HG02938 (cell line): ENCODE measurements at regions not wholly inside any gene's neighbourhood (a gene's known extent, or its start where the extent isn't known, plus 50 kb on each side); places are given as distances from the start of the nearest gene placed in this dataset.

Experiments
- ATAC-seq: cut with Tn5 transposase; IDR thresholded peaks from one replicate; pipeline ENCODE4 v1.9.1; 2021; ENCODE audit warnings: mild to moderate bottlenecking, moderate library complexity; ENCODE audit not compliant: unreplicated experiment

DNA sequence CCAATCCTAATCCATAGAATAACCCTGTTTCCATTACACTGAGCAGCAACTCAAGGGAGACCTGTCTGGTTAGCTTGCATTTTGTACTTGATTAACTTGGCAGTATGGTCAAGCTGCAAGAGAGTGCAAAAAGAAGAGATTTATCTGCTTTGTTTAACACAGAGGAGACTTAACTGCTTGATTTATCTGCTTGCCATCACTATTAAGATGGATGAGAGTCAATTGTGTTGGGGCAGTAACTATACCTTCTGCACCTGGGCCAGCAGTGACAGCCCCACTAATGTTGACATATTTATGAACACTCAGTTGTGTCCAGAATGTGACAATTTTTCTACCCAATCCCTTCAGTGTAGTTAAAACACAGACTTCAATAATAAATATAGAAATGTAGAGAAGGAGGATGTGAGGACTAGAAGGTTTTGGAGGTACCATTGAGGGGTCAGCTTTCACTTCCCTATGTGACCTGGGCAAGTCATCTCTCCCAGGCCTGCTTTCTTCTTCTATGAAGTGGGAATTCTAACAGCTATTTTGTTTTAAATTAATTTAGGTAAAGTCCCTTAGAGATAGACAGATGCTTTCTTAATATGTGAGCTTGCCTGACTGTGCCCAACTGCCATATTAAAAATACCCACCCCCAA, 159.1 kb upstream of the KCNK2 start:
- ATAC-seq, result no peak

GRCh38 chr1:214927796-214928195, 154.7 kb upstream of the KCNK2 start:
- no peak for ATAC-seq

GRCh38 chr1:214928574-214928973, 154.0 kb upstream of the KCNK2 start:
- no peak for ATAC-seq

DNA sequence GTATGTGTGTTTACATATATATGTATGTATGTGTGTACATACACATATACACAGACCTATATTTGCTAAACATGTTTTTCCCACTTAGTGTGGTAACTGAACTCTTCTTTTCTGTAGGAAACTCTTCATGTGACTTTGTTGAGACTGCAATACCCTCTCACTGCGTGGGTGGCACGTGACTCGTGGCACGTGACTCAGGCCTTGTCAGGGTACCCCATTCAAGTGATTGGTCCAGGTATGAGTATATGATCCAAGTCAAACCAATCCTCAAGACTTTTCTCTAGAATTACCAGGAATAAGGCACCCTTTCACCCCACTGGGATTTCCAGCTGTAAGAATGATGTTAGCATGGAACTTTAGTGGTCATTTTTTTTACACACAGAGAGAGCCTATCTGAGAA, 149.2 kb upstream of the KCNK2 start:
- ATAC-seq, result no peak

DNA sequence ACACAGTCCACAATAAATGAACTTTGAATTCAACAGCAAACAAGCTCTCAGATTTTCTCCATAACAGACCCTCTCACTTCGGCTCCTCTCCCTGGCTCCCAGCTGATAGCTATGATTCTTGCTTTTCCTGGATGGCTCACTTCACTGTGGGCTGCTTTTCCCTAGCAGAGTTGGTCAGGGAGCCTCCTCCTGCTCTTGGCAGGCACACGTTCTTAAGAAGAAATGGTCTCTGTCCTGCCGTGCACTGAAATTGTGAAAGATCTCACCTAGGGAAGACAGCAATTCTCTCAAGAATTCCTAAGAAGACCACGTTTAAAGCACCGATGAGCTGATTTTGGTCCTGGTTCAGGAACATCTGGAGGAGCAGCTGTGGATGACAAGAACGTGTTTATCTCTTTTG, 148.5 kb upstream of the KCNK2 start:
- no peak for ATAC-seq

DNA sequence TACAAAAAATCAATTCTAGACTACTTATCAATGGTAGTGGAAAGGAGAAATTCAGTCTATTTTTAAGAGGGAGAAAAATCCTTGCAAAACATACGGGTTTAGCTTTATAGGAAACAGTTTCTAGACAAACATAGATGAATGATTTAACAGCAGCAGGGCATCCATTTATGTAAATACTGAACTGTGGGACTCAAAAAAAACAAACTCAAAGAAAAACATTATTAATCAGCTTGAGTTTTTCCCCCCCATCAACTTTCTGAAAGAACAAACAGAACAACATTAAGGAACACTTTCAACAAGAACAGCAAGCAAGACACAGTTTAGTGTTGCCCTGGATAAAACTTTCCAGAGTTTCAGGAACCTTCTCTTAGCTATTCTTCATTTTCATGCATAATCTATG, 147.3 kb upstream of the KCNK2 start:
- no peak for ATAC-seq

- ATAC-seq, result no peak
These were observed 143.4 kb upstream of the KCNK2 start for GRCh38 chr1:214939180-214939579.

GRCh38 chr1:214941061-214941460, 141.5 kb upstream of the KCNK2 start:
- no peak for ATAC-seq

DNA sequence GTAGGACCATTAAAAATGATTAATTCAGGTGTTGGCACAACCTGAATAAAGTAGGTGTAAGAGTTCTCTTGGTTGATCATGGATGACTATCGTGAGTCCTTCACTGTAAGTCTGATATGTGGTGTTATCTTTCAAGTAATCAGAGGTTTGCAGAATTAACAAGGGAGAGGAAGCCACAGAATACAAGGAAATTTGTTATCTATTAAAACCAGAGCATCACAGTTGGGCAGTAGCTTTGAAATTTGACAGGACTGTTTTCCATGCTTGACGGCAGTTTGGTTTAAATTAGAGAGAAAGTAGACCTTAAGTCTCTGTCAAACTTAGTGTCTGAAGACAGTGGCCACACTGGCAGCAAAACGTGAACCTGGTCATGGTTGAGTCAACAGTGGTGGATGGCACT, 139.5 kb upstream of the KCNK2 start:
- ATAC-seq, result no peak

GRCh38 chr1:214946615-214947014, 135.9 kb upstream of the KCNK2 start:
- ATAC-seq, result no peak

GRCh38 chr1:214952648-214953047, 129.9 kb upstream of the KCNK2 start:
- no peak for ATAC-seq

DNA sequence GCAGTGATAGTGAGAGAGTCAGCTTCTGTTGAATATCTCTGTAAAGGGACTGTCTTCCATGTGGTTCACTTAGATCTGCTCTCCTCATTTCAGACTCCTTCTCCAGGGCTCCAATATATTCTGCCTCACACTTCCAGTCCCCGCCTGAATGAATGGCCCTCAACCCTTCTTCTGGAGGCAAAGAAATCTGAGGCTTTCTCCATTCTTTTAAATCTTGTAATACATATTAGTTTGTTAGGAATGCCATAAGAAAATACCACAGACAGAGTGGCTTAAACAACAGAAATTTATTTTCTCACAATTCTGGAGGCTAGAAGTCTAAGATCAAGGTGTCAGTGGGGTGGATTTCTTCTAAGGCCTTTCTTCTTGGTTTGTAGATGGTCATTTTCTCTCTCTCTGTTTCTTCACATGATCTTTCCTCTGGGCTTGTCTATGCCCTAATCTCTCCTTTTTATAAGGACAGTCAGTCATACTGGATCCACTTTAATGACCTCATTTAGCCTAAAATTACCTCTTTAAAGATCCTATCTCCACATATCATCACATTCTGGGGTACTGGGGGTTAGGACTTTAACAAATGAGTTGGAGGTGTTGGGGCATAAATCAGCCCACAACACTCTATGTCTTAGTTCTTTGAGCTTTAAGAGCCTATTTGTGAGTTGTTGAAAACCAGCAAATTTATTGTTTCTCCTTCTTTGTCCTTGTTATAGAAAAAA, 128.5 kb upstream of the KCNK2 start:
- no peak for ATAC-seq

- no peak for ATAC-seq
These were observed 128.0 kb upstream of the KCNK2 start for GRCh38 chr1:214954617-214954949.

DNA sequence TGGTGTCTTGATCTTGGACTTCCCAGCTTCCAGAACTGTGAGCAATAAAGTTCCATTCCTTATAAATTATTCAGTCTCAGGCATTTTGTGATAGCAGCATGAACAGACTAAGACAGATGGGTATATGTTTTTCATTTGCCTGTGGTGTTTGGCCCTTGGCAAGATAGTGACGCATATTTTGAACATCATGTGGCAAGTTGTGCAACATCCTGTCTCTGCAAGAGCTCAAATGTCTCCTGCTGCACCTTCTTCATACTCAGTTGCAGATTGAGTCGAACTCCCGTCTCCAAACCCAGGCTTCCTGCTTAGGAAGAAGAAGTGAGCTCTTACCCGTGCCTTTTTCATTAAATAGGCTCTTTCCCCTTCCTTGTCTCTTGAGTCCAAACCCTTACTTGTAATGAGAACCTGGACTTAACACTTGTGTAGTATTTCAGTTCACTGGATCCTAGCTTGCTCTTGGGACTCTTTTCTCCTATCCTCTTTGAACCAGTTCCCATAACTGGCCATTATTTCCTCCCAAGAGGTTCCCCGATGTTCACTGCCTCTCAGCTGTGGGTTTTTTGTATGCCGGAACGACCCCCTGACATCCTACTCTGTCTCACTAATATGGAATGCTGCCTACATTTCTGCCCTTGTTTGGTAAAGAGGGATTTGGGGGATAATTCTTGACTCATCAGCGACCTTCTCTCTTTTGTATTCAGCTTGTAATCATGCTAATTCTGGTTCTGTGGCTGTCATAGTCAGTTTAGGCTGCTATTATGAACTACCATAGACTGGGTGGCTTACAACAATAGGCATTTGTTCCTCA, 125.0 kb upstream of the KCNK2 start:
- no peak for ATAC-seq

GRCh38 chr1:214958486-214958885, 124.1 kb upstream of the KCNK2 start:
- no peak for ATAC-seq

DNA sequence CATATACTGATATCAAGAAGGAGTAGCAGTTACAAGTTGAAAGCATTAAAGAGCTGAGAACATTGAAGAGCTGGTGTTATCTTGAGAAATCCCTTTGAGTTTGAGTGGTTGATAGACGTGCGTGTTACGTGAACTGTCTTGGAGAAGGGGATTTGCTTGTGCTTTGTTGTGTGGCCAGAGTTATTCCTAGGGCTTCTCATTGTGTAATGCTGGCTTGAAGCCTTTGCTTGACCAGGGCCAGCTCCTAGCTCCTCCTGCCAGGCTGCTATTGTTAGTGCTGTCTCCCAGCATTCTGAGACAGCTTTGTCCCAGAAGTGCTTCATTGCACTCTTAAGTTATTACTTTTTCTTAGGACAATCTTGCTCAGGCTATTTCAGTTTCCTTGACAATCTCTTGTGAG, 116.2 kb upstream of the KCNK2 start:
- ATAC-seq, result no peak

GRCh38 chr1:214967865-214968575, 114.5 kb upstream of the KCNK2 start:
- ATAC-seq, result no peak

- ATAC-seq, result no peak
These were observed 112.5 kb upstream of the KCNK2 start for GRCh38 chr1:214970016-214970415.

GRCh38 chr1:214971071-214971470, 111.5 kb upstream of the KCNK2 start:
- ATAC-seq, result no peak

- no peak for ATAC-seq
These were observed 108.5 kb upstream of the KCNK2 start for GRCh38 chr1:214974002-214974401.

DNA sequence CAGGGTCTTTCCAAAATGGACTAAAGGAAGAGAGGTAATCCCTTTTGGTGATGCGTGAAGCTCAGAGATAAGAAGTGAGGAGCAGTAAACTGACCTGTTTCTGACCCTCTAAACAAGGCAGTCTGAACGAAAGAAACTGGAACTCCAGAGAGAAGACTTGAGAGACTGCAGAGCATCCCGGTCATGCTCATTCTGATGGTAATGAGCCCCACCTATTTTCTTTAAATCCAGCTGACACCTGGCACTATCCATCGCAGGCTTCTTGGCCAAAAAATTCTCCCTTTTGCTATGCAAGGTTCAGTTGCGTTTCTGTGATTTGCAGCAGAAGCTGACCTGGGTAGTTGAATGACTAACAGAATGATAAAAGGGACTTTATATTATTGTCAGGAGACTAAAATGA, 105.9 kb upstream of the KCNK2 start:
- ATAC-seq, result no peak

- ATAC-seq, result no peak
These were observed 105.4 kb upstream of the KCNK2 start for GRCh38 chr1:214977110-214977509.
